GM19395 (cell line): ENCODE measurements at regions not wholly inside any gene's neighbourhood (a gene's known extent, or its start where the extent isn't known, plus 50 kb on each side); places are given as distances from the start of the nearest gene placed in this dataset.
"Not testable (repeated sequence)": the region's sequence is repeated elsewhere in the genome, so short reads cannot be mapped to it uniquely, and the experiment has no call there.

Experiments used
- ATAC-seq: cut with Tn5 transposase; IDR thresholded peaks from one replicate; pipeline ENCODE4 v1.9.1; 2021; ENCODE audit warnings: mild to moderate bottlenecking, moderate library complexity; ENCODE audit not compliant: unreplicated experiment

DNA sequence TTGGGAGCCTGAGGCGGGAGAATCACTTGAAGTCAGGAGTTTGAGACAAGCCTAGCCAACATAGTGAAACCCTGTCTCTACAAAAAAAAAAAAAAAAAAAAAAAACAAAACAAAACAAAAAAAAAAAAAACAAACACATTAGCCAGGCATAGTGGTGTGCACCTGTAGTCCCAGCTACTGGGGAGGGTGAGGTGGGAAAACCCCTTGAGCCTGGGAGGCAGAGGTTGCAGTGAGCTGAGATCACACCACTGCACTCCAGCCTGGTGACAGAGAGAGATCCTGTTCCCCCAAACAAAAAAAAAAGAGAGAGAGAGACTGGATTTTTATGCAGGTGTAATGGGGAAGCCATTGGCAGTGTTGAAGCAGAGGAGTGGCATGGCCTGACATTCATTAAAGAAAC is 385.7 kb upstream of the TENM3 start:
- not testable (repeated sequence) for ATAC-seq

DNA sequence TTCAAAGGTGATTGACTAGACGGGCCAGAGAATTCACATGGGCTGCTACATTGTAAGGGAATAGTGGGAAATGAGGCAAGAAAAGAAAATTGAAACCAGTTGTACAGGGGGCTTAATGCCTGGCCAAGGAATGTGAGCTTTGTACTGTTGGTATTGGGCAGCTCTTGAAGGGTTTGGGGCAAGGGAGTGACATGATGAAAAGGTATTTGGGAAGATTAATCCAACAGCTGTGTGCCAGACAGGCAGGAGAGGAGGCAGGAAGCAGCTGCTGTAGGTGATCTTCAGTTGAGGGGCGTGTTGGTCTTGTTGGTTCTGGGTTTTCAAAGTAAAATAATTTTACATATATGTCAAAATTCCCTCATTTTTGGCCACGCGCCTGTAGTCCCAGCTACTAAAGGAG is 384.5 kb upstream of the TENM3 start:
- ATAC-seq, result no peak

DNA sequence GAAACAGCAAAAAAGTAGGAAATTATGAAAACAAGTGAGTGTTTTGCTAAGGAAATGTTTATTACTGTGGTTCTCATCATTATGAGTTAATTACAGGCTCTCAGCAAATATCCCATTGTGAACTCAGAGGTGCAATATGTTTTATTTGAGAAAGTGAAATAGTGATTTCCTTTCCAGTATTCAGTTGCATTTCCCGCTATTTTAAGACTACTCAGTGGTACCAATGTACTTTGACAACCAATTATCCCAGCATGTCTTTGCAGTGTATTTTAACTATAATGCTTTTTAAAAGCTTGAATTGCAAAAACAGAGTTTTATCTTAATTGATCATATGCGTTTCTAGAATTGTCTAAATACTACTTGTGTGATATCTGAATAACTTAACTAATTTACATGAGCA is 383.8 kb upstream of the TENM3 start:
- no peak for ATAC-seq

DNA sequence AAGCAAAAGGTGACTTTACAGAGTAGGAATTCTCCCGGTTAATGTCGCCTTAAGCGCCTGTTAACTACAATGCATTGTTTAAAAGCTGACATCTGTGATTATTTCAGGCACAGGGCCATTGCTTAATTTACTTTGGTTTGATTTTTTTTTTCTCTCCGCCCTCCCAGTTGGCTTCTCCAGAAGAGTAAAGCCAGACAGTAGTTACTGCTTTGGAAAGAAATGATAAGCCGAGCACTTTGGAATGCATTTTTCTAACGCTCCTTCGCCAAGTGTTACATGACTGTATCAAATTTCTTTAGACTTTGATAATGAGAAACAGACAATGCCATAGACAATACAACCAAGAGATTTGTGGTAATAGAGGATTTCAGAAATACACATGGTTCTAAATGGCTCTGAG is 383.0 kb upstream of the TENM3 start:
- ATAC-seq, result no peak

DNA sequence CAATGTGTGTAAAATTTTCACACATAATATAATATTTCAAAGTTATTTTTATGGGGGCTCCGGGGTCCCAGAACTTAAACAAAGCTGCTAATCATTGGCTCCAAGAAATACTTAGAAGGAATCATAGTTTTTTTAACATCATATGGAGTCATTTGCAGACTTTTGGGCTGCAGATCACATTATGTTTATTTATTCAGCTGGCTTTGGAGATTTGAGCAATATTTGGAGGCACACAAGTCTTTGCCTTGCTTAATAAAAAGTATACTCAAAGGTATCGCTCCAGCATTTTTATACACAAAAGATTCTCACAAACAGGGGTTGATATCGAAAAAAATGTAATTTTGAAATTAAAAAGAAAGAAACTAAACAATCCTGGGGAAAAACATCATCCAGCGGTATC is 382.5 kb upstream of the TENM3 start:
- ATAC-seq, result no peak

DNA sequence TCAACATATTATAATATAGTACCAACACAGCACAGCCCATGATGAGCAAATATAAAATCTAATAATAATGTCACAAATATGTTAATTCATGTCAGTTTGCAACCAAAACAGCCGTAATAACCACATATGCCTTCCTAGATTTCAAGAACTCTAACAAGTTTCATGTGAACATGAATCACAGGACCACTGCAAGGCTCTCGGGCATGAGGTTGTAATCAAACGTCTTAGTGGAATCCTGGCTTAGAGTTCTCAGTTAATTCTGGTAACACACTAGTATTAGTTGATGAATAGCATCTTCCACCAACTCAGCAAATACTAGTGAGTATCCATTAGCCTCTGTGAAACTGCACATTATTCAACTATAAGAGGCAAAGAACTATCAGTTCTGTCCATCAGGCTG is 379.3 kb upstream of the TENM3 start:
- ATAC-seq, result no peak

DNA sequence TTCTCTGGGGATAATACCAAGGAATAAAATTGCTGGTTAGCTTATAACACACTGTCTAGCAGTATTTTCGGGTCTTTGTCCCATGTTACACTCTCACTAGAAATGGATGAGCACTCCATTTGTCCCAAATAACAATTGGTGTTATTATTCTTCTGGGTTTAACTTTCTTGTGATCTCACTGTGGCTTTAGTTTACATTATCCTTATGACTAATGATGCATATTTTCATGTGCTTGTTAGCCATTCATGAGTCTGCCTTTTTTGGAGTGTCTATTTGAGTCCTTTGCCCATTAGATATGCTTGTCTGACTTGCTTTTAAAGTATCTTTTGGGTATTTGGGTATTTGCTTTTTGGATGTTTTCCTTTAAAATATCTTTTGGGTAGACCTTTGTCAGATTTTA is 372.9 kb upstream of the TENM3 start:
- ATAC-seq, result no peak

DNA sequence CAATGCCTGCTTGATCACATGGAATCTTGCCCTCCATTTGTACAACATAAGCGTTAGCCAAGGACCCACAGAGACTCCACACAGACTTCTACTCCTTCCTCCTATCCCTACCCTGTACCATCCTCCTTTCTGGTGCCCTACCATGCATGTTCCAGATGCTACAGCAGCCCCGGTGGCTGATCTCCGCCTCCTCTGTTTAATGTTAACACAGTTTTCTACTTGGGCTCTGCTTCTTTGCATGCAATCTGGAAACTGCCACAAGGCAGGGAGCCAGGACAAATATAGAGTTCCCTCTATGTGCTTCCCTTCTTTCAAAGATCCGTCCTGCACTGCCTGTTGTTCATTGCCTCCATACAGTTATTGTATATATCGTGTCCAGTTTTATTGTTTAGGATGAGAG is 368.6 kb upstream of the TENM3 start:
- no peak for ATAC-seq

DNA sequence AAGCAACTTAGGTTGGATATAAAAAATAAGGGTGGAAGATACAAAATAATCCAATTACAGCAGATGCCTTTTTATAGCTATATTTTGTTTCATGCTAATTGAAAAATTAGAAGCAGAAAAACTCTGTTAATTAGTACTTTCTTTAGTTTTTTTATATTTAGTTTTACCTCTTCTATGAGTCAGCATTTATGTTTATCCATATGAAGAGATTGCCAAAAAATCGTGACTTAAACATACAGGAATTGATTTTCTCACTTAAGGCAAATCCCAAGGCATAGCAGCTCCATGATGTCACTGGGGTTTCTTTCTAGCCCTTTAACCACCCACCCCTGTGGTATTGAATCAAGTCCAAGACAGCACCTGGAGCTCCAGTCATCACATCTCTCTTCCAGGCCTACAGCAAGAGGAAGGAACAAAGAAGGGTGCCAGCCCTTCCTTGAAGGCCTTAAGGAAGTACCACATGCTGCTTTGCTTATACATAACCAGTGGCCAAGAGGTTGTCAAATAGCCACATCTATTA is 365.8 kb upstream of the TENM3 start:
- no peak for ATAC-seq

DNA sequence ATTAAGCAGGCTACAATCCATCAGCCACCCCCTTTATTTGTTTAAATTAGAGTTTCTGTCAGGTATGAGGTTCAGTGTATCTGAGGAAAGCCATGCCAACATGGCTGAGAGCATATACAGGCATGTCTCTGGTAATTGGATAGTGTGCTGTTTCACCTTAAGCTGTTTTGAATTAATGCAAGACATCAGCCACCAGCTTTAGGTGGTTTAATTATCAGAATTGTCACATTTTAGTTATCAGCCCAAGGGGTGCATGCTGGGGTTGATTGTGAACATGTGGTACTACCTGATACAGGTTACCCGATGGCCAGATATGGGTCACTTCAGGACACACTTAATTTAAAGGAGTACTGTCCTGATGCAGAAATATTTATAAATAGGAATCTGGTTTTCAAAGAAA is 353.2 kb upstream of the TENM3 start:
- ATAC-seq, result no peak

DNA sequence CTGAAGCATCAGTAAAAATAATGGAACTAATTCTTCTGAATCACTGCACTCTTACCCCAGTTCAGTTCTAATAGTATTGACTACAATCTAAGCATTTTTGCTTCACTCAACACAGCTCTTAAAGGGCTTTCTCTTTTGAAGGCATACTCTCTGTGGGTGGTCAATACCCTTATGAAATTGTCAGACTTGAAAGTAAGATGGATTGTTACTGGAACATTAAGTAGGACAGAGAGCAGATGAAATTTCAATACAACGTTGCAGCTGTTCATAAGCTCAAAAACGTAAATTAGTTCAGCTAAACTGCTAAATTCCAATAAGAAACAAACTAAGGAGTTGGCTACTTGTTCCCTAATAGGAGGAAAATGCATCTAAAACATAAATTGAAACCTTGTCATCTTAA is 352.3 kb upstream of the TENM3 start:
- no peak for ATAC-seq

DNA sequence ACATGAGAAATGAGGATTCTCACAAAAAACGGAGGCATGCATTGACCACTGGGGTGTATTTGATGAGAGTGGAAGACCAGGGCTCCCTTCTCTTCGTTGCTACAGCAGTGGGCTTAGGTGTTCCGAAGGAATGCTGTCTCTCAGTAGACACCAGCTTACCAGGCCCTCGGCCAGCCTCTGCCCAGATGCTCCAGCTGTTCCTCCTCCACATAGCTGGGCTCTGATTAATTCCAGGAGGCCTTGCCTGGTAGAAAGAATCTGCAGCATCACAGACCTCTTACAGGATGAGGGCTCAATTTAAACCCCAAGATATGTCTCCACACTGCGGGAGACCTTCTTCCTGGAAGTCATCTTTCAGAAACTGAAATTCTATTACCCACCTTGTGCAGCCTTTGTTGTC is 346.6 kb upstream of the TENM3 start:
- no peak for ATAC-seq

DNA sequence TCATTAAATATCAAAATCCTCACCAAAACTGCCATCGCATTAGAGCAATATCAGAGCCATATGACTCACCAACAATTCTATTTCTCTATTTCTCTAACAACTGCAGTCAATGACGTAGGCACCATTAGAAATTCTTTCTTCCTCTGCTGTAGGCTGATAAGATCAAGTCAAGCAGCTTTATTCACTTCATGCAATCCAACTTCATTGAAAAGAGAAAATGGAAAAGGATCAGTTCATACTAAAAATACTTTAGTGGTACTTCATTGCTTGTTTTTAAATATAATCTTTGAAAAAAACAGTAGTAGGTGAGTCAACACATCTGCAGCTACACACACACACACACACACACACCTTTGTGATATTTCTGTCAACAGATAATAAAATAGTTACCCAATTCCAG is 345.3 kb upstream of the TENM3 start:
- ATAC-seq, result no peak

DNA sequence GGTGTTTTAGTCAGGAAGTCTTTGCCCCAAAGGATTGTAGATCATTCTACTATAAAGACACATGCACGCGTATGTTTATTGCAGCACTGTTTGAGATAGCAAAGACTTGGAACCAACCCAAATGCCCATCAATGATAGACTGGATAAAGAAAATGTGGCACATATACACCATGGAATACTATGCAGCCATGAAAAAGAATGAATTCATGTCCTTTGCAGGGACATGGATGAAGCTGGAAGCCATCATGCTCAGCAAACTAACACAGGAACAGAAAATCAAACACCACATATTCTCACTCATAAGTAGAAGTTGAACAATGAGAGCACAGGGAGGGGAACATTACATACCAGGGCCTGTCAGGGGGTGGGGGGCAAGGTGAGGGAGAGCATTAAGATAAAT is 340.8 kb upstream of the TENM3 start:
- not testable (repeated sequence) for ATAC-seq

DNA sequence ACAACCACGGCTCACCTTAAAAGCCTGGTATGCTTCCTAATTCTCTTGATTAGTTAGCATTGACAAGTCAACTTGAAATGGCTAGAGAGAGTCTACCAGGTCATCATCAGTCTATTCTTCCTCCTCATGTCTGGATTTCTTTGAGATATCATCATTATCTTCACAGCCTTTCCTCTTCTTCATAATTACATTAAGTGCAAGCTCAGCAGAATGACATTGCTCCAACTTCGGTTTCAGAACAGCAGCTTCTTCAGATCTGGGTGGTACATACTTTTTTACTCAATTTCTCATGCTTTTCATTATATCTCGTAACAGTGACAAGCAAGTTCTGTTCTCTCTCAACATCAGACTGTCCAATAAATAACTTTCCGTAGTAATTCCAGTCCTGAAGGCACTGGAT is 337.5 kb upstream of the TENM3 start:
- no peak for ATAC-seq

DNA sequence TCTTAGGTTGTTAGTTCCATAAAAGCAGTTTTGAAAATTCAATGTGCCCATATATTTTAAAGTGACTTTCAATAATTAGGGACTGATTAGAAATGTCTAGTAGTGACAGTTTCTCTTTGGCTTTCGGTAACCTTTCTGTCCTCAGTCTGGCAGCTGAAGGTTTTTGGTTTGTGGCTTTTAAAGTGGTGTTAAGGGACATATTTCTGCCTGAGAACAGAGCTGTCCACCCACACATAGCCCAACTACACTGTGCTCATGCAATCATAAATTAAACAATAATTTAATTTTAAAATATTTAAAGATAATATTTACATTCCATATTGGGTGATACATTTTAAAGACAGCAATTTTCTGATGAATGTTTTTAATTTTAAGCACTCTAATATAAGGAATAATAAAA is 335.0 kb upstream of the TENM3 start:
- ATAC-seq, result no peak

DNA sequence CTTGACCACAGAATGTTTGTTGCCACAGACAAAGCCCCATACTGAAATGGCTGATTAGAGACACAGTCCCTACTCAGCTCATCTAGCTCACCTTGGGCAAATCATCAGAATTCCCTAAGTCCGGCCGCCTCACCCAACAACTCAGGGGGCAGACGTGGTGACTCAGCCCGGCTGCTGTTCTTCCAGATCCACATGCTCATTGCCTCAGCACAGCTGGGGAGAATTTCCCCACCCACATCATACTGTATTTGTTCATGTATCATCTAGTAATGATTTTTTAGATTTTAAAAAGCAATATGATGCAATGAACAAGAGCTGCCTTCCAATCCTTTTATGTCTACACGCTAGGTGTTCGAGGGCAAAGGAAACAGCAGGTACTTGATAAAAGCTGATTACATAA is 333.8 kb upstream of the TENM3 start:
- ATAC-seq, result no peak

DNA sequence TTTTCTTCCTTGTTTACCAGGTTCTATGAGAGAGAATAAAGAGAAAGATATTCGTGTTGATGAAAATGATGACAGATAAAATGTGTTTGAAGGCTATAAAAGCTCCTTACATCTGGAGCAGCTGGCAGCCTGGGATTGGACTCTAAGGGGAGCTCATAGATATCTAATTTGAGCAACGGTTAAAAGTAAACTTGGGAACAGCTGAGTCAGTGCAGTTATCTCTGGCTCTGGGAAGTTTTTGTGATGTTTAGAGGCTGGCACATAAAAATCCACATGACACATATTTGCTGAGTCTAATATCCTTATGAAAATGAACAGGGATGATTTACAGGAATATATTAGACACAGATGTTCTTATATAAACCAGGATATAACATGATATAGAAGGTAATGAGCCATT is 331.8 kb upstream of the TENM3 start:
- no peak for ATAC-seq

DNA sequence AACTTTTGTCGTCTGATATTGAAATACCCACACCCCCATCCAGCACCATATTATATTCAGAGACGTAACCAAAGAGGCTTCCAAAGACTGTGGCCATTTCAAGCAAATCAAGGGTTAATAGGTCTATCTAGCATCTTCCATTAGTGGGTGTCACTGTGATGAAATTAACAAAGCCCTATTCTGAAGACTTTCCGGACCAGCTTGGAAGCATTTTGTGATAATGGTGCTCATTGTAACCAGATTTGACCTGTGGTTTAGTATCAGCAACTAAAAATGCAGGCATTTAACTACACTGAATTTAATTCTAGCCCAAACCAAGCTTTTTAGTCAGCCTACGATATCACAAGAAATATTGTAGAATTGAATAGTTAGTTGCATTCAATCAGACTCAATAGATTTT is 309.7 kb upstream of the TENM3 start:
- no peak for ATAC-seq

DNA sequence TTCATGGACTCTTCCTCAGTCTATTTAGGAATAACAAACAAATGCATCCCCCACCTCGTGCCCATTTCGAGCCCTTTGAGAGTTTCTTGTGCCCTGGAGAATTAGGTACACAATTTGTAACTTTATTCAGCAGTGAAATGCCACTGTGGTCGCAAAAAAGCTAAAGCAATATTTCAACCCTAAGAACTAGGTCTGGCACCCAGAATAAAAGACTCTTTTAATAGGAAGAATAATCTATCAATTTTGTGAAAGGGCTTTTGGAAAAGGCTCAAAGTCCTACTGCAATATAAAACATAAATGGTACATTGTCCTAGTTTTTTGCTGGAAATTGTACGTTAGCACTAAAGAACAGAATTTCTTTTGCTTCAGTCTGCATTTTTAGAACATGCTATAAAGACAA is 304.6 kb upstream of the TENM3 start:
- no peak for ATAC-seq

DNA sequence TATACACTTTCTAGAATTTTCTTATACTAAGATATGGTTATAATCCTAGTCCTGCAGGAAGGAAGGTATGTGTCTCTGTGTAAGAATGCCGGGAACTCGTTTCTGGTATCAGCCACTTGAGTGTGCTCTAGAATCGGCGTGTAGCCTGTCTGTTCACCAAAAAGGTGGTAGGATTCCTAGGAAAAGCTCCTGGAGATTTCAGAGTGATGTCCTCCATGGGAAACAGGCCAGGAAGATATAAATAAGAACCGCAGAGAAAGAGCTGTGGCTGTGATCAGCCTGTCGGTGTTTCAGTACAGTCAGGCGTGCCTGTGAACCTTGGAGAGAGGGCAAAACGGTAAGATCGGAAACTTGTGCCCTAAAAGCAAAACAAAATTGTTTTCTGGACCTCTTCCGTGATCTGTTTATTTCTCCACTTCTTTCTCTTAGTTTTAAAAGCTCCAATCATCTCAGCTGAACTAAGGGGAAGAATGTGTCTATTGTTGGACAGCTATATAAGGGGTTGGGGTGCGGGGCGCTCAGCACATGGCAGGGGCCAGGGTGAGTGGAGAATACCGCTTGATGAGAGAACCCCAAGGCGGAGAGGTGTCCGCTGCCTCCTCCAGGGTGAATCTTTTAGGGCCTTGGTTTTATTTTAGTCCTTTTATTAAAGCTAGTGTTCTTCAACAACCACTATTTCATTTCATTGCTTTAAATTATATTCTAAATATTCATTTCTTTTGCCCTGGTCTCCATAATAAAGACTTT is 303.8 kb upstream of the TENM3 start:
- ATAC-seq, result no peak

DNA sequence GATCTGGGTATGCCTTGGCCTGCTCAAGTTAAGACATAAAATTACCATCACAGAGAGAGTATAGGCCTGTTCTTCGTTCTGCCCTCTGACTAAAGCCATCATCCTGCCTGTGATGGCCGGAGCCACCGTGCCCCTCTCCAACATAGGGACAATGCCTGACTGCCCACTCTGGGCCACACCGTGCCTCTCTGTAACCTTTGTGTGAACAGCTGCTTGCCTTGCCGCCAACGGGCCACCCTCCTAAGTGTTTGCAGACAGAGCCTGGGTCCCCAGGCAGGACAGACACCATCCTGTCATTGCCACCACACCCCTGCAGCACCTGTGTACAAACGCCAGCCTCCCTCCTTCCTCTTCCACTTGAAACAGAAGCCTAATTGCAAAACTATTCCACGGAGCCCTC is 298.7 kb upstream of the TENM3 start:
- no peak for ATAC-seq

DNA sequence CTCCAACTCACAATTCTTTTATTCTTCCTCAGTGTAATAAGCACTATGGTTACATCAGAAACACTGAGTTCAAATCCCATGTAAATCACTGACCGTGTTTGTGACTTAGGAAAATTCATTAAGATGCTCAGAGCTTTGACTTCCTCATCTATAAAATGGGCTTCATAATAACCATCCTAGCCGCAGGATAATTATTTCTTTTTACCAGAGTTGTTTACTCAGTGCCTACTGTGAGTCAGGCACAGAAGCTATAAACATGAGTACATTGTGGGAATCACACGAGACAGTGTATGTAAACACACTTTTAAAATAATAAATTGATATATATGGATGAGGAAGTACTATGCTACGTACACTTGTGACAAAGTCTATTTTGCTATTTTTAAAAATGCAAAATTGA is 296.3 kb upstream of the TENM3 start:
- ATAC-seq, result no peak
